Kidney epithelial cell (primary cell): ENCODE measurements at regions not wholly inside any gene's neighbourhood (a gene's known extent, or its start where the extent isn't known, plus 50 kb on each side); places are given as distances from the start of the nearest gene placed in this dataset.
"Not testable (repeated sequence)": the region's sequence is repeated elsewhere in the genome, so short reads cannot be mapped to it uniquely, and the experiment has no call there.

Experiments
- DNase-seq: peaks from one replicate; pipeline ENCODE4 v3.0.0-alpha.2; 2010; ENCODE audit warnings: low read depth
- H3K27me3 ChIP-seq: 2 replicates; pipeline ENCODE4 v1.6.0; 2011; ENCODE audit warnings: low read length; ENCODE audit not compliant: control insufficient read depth, insufficient read depth
- H3K36me3 ChIP-seq: 2 replicates; pipeline ENCODE4 v1.5.1; 2011; ENCODE audit warnings: low read length; ENCODE audit not compliant: control insufficient read depth, insufficient read depth
- H3K4me3 ChIP-seq: 2 replicates; pipeline ENCODE4 v1.5.1; 2011; ENCODE audit warnings: low read depth, mild to moderate bottlenecking, control low read depth, low read length
- CTCF ChIP-seq: IDR thresholded peaks from 2 replicates; pipeline ENCODE4 v1.5.1; 2011; ENCODE audit warnings: mild to moderate bottlenecking, moderate library complexity, low read length, control low read depth, inconsistent platforms; ENCODE audit not compliant: insufficient read depth, poor library complexity, severe bottlenecking

- H3K4me3 ChIP-seq: no peak overlapping the region
- no peaks in the 10 kb centered on the region for H3K27me3 ChIP-seq
- no peak for DNase-seq
- no peak for TF ChIP-seq CTCF
- H3K36me3 ChIP-seq: no peaks in the 10 kb centered on the region
Observed at GRCh38 chr2:88396209-88396608, 56.3 kb downstream of the FOXI3 start.

DNA sequence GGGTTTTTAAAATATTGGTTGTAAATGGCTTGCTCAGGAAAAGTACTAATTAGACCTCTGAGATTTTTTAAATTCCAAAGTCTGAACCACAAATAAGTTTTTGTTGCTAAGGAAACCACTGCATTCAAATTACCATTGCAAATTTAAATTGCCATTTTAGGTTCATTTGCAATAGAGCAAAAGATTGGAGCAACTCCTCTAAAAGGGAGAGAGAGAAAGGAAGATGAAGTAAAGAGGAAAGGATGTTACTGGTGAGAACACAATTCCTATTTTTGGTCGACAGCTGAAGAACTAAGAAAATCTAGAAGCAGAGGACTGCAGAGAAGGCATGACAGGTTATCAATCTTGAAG, 74.9 kb downstream of the FOXI3 start:
- TF ChIP-seq CTCF: no peak
- Histone ChIP-seq H3K27me3 (no peaks in the 10 kb centered on the region), H3K4me3 (no peak overlapping the region), H3K36me3 (no peaks in the 10 kb centered on the region)
- DNase-seq: no peak

DNA sequence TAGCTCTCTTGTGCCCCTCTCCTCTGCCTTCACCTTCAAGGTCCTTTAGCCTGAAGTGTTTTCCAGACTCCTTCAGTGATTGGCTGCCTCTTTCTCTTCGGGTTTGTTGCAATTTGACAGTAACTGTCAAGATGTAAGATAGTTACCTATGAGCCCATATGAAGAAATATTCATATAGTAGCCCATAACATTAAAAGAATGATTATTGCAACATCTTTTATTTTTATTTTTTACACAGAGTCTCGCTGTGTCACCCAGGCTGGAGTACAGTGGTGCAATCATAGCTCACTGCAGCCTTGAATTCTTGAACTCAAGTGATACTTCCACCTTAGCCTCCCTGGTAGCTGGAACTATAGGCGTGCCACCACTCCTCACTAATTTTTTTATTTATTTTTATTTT, 80.5 kb downstream of the FOXI3 start:
- TF ChIP-seq CTCF: no peak
- Histone ChIP-seq H3K27me3 (no peaks in the 10 kb centered on the region), H3K4me3 (no peak overlapping the region), H3K36me3 (no peaks in the 10 kb centered on the region)
- DNase-seq: no peak

GRCh38 chr2:88365408-88365807, 87.1 kb downstream of the FOXI3 start:
- not testable (repeated sequence) for DNase-seq, H3K27me3 ChIP-seq, H3K36me3 ChIP-seq, H3K4me3 ChIP-seq

DNA sequence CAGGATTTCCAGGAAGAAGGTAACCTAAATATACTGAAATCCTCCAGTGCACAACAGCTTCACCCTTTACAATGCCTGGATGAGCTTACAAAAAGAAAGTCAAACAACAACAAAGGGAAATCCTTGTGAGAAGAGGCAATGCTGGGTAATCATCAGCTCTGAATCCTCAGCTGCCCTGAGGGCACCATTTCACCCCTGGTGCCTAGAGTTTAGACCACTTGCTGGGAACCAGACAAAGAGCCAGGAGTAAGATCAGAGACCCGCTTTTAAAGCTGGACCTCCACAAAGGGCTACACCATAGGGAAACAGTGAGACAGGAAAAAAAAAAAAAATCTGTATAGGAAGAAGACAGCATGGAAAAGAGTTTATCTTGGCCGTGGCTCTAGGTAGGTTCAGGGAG, 97.0 kb downstream of the FOXI3 start:
- no peak for TF ChIP-seq CTCF
- DNase-seq: no peak
- Histone ChIP-seq H3K27me3 (no peaks in the 10 kb centered on the region), H3K36me3 (no peaks in the 10 kb centered on the region), H3K4me3 (no peak overlapping the region)

DNA sequence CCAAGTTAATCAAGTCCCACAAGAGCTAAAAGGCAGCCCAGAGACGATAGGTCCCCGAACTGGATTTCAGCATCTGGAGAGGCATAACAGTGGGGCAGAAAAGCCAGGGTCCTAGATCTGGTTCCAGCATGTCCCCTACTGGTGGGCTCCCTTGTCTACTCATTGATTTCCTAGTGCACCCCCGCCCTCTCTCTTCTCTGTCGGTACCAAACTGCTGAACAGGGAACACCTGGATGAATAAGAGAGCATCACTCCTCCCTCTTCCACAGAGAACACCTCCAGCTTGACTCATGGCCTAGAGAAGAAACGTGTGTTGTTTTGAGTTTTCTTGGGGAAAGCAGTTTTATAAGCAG, 101.3 kb downstream of the FOXI3 start:
- H3K27me3 ChIP-seq: no peaks in the 10 kb centered on the region
- DNase-seq: no peak
- H3K4me3 ChIP-seq: no peak overlapping the region
- no peaks in the 10 kb centered on the region for H3K36me3 ChIP-seq
- TF ChIP-seq CTCF: no peak
